GM18508 (cell line): ENCODE measurements at regions not wholly inside any gene's neighbourhood (a gene's known extent, or its start where the extent isn't known, plus 50 kb on each side); places are given as distances from the start of the nearest gene placed in this dataset.
"Not testable (repeated sequence)": the region's sequence is repeated elsewhere in the genome, so short reads cannot be mapped to it uniquely, and the experiment has no call there.

ENCODE experiments used
- ATAC-seq: cut with Tn5 transposase; IDR thresholded peaks from one replicate; pipeline ENCODE4 v1.9.1; 2021; ENCODE audit warnings: moderate number of reproducible peaks; ENCODE audit not compliant: insufficient read depth, unreplicated experiment

DNA sequence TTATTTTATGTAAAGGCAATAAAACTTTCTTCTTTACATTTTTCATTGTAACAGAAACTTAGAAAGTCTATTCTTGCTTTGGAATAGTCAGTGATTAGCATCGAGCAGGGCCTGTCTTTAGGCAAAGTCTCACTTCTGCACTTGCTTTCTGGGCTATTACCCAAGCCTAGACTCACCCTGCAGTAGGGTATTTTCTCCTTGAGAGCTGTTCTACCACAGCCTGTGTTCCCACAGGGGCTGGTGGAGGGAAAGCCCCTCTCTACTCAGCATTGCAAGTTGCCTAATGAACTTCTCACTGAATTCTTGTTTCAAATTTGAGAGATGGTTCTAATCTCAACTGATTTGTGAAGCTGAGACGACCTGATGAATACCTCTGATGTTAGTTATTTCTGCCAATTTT, 111.7 kb upstream of the KLHL14 start:
- ATAC-seq, result peak; percentile 78

DNA sequence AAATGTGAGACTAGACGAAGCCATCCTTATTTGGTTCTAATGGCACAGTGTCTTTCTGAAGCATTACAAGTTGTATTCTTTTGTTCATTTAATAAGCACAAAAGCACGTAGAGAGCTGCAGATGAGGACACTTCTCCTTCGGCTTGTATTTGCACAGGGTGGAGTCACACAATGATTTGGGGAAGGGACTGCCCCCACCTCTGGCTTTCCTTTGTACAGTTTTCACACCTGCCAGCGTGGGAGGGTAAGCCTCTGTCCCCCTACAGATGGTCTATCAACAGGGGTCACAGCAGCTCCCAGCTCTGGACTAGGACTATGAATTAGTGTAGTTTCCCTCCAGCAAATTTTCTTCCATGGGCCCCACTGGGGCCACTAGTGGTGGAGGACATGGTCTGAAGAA, 108.2 kb upstream of the KLHL14 start:
- ATAC-seq, result no peak

DNA sequence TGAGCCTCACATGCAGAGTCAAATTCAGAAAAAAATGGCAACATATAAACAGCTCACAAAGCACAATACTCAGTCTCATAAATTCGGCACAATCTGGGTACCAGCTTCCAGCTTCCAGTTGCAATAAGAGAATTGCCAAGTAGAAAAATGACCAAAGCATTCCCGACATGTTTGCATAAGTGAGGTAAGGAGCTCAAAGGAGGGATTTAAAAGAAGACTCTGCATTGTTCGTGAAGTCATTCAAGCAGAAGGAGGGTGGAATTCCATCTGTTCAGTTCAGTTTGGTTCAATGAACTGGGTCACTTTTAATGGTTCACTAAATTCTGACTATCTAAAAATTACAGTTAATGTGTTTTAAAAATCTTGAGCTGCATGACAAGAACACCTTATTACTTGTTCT, 106.7 kb upstream of the KLHL14 start:
- ATAC-seq, result no peak

DNA sequence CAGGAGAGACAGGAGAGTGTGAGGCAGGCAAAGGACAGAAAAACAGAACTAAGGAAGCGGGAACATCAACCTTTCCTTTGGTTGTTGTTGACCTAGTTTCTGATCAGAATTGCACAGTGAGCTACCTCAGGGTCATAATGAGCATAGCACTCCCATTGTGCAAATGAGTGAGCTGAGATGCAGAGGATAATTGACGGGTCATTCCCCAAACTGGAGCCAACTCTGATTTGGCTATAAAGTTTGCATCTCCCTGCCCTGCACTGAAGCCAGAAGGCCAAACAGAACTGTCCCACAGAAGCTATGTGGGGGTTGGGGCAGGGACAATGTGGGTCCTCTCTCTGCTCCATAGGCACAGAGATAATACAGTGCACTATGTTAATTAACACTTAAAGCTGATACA, 105.6 kb upstream of the KLHL14 start:
- ATAC-seq, result no peak

DNA sequence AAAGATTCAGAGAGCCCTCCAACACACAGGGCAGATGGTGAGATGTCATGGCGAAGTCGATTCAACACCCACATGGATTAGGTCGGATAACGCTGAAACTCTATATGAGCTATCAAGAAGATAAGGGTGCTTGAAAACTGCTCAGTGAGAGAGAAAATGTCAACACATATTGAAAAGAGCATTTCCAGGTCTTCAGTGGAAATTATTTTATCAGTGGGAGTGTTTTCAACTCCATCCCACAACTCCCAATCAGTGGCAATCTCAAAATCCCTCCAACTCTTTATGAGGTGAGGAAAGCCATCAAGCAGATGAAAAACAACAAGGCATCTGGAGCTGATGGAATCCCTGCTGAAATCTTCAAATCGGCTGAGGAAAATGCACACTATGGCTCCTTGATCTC, 104.5 kb upstream of the KLHL14 start:
- no peak for ATAC-seq

DNA sequence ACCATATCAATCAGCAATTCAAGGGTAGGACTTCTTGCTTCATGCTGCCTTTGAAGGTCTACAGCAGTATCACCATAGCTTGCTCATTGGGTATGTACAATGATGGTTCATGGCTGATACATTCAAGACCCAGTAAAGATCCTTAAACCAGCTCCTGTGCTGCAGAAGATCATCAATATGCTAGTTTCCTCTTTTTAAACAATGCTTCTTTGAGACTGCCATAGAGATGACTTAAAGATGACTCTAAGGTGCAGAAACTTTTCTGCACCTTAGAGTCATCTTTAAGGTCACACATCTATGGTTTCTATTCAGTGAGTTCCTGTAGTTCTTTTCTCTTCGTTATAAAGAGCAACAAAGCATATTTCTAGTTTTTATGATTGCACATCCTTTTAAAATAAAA, 102.8 kb upstream of the KLHL14 start:
- ATAC-seq, result no peak

DNA sequence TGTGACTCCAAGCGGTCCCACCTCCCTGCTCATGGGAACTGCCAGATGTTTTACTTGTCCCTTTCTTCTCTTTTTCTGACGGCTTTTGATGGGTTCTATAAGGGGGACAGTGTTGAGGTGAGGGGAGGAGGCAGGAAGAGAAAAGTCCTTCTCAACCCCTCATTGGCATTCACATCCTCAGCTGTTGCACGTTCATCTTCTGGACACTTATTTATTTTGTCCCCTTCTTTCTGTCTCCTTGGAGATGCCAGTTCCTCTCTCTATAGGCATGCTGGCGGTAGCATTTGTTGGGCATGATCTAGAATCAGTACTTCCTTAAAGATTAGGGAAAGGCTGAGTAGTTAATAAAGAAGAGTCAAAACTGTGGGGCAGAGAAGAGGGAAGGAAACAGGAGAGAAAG, 99.0 kb upstream of the KLHL14 start:
- ATAC-seq, result no peak

DNA sequence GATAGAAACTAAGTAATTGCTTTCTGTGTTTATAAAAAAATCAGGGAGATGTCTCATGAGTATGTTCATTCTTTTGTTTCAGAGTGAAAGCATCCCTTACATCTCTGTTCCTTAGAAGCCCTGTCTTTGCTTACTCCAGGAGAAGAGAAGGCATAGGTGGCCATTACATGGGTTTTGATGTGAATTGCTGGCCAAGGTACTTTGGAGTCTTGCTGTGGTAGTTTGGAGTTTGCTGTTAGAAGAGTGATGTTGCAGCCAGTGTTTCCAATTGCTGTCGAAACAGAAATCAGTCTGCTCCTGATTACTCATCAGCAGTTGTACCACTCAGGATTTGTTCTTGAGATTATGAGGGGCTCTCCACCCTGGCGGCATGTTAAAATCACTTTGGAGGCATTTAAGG, 97.8 kb upstream of the KLHL14 start:
- ATAC-seq, result no peak

DNA sequence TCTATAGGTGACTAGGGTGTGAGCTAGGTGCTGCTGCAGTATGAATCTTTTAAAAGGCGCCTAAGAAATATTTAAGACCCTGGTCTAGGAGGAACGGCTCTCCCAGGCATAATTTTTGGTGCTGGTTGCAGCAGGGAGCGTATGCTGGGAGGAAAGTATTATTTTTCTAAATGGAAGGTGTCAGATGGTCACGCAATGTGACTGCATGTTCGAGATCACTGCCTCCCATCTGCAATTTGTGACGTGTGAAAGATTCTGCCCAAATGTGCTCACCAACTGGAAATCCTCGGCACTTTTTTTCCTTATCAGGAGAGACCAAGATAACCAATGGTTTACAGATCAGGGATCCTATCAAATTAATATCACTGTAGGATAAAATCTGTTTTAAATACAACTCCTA, 95.6 kb upstream of the KLHL14 start:
- no peak for ATAC-seq

DNA sequence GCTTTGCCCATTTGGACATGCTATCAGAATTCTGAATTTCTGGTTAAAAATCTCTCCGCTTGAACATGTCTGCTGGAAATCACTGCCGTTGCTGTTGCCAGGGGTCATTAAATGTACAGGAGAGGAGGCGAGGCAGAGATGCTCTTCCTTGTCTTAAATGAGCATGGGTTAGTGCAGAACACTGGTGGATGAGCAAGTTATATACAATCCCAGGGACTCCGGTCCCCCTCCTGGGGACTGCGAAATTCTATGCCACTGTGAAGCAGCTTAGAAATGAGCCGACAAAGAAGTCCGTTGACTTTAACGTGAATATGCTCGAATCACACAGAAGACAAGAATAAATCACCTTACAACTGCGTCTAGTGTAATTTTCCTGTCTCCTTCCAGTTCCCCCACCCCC, 95.1 kb upstream of the KLHL14 start:
- no peak for ATAC-seq

DNA sequence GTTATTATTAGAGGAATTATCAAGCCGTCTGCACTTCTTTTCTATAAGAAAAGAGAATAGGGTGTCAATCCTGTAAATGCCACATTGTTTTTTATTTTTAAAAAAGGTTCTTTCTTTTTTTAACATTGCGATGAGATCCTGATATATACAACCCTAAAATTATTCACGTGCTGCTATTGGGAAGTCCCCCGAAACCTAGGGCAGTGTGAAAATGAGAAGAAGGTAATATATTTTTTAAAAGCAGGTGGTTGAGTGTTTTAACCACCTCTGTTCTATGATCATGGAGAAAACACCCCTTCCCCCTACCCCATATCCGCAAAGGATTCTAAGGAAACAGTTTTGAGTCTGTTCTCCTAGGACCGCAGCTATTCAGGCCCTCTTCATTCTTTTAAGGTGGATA, 94.5 kb upstream of the KLHL14 start:
- no peak for ATAC-seq

DNA sequence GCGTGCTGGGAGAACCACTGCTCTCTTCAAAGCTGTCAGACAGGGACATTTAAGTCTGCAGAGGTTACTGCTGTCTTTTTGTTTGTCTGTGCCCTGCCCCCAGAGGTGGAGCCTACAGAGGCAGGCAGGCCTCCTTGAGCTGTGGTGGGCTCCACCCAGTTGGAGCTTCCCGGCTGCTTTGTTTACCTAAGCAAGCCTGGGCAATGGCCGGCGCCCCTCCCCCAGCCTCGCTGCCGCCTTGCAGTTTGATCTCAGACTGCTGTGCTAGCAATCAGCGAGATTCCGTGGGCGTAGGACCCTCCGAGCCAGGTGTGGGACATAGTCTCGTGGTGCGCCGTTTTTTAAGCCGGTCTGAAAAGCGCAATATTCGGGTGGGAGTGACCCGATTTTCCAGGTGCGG, 89.2 kb upstream of the KLHL14 start:
- not testable (repeated sequence) for ATAC-seq

DNA sequence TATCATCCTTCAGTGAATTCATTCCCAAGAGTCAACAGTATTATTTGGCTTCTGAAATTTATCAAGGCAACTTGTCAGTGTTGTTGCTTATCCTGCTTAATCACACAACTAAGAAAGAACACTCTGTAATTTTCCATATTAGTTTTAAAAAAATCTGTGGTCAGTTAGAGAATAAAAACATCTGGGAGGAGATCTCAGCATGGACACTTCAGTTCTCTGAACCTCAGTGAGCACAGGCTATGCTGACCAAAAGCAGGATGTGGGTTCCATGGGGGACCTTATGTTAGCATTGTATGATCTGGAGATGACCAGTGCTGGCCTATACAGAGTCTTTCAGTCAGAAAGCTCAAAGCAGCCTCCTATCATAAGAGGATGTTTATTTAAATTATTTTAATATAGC, 79.1 kb upstream of the KLHL14 start:
- no peak for ATAC-seq

DNA sequence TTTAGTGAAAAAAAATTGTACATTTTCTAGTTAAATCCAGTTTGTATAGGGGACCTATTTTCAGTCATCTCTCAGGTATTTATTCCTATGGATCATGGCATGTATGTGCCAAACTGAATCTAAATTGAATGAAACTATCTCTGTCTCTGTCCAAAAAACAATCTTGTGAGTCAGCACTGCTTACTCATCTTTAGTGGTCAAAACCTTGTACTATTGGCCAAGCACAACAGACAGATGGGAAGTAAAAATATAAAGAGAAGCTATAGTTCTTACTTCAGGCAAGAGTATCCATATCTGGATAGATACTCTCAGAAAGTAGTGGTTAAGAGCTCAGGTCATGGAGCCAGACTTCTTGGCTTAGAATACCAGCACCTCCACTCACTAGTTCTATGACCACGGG, 76.0 kb upstream of the KLHL14 start:
- ATAC-seq, result no peak

DNA sequence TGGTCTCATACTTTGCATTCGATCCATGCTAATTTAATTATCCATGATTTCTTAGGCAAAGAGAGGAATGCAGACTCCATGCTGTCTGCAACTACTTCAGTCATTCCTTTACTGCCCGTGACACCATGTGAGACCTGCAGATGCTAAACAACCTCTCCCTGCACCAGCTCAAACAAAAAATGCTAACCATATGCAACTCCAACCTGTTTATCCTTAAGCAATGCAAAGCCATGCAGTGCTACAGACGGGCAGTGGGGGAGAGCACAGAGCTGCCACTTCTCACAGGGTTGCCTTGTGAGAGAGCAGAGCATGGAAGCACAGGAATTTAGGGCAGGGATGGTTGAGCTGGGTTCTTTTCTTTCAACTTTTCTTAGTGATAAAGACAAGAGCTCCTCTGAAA, 74.9 kb upstream of the KLHL14 start:
- no peak for ATAC-seq

DNA sequence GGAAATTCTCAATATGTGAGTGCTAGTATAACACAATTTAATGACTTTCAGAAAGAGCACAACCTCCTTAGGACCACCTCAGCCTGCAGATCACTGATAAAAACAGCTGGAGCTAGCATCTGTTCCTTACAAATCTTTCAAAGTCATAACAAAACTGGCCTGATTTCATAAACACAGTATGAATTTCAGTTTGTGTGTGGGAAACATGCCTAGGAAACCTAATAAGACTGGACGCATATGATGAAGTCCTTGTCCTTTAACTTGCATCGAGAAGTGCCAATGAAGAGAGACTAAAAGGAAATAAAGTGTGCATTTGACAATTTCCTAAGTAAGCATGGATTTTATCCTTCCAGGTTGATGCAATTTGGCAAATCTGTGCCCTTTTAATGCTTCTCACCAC, 74.1 kb upstream of the KLHL14 start:
- no peak for ATAC-seq

DNA sequence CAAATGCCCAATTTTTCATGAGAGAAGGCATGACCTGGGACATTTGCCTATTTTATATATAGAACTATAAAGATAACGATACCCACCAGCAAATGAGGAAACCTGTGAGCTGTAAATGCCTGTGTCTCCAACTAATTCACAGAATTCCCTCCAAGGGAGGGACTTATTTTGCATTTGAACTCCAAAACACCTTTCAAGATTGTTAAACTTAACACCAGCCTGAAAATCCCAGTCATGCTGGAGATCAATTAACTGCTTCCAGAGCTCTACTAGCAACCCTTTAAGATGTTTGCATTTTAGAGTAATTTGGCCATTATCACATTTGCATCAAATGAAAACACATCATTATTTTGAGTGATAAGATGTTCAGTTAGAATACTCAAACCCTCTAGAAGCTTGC, 68.1 kb upstream of the KLHL14 start:
- ATAC-seq, result no peak

DNA sequence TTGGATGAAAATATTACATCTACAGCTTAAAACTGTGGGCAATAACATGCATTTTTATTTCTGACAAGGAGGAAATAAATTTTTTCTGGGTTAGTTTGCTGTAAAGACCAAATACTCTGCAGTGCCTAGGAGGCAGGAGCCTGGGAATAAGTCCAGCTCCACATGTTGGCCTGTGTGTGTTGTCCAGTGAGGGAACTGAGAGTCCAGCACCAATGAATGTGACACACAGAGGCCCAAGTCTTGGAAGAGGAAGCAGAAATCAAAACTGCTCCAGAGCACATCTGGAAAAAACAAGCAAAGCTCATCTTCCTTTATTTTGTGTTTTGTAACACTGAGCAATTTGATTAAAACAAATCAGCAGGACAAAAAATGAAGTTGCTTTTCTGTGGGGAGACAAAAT, 63.1 kb upstream of the KLHL14 start:
- no peak for ATAC-seq

DNA sequence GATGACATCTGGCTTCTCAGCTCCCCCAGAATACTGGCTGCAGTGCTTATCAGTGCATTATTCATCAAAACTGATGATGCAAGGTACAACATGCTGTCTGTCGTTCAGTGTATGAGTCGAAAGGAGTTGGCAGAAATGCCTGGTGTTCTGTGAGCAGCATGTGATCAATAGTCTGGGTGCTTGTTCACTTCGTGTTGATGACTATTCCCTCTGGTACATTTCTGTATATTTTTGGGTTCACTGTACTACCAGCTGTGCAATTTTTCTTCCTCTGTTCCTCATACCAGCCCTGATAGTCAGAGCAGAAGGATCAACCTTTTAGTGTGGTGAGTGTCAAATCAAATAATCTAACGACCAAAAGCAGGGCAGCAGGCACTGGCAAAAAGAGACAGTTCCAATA, 59.0 kb upstream of the KLHL14 start:
- ATAC-seq, result no peak

DNA sequence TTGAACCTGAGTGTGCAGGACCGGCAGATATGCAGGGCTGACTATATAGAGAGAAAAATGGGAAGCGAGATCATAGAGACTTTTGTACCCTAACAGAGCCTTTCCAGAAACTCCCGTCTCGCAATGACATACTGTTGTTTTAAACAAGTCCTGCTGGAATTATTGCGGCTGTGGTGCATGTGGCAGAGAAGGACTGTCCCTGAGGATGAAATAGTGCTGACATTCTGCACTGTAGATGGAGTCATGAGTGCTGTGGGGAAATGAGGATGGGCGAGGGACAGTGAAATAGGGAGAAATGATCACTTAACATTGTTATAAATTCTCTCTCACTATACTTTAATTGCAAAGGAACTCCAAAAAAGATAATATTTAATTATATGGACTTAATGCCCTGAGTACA, 50.4 kb upstream of the KLHL14 start:
- ATAC-seq, result no peak
